NCI-H2227 treated with DMSO at 0.1 percent for 48 hours (cell line): ENCODE measurements at regions not wholly inside any gene's neighbourhood (a gene's known extent, or its start where the extent isn't known, plus 50 kb on each side); places are given as distances from the start of the nearest gene placed in this dataset.

ENCODE experiments used
- DNase-seq: peaks from one replicate; lab custom pipeline; 2025; lab: John Stamatoyannopoulos, UW

- no peak for DNase-seq
These were observed 1173.5 kb upstream of the NUDT12 start for GRCh38 chr5:104736073-104736472.

- no peak for DNase-seq
These were observed 1171.5 kb upstream of the NUDT12 start for GRCh38 chr5:104734046-104734445.

DNA sequence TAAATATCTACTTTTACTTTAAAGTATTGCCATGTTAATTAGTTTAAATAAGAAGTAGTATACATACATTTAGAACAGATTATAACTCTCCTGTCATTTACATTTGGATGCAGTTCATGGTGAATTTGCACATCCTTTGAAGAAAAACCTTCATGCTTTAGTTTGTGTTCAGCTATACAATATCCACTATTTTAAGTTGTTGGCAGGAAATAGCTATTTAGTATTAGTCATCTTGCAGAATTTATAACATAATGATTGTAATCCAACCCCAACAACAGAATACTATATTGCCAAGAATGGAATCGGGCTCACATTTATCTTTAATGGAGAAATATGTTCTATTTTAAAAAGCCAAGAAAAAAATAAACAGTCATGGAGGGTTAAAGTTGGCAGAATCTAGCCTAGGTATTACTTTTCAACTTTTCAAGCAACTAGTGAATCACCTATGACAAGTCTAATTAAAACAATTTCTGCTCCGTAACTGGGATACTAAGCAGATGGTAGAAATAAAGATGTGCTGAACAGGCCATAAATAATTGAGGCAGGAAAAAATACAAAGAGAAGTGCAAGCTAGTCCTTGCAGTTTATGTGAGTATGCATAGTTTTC lies 1170.6 kb upstream of the NUDT12 start:
- no peak for DNase-seq

GRCh38 chr5:104731331-104731730 lies 1168.7 kb upstream of the NUDT12 start:
- no peak for DNase-seq

DNA sequence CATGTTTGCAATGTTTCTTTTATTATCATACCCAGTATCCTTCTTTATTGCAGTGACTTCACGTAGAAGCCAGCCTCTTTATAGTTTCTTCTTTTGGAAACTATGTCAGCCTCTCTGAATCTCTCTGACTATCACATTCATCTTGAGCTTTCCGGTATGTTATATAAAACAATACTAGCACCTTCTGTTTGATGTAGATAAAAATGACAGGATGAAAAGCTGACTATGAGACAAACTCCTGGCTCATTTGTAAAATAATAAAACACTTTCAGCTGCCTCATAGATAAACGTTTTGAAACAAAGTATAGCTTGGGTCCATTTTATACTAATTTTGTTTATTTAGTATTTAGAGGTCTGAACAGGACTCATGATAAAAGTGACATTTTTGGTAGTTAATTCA lies 1145.4 kb upstream of the NUDT12 start:
- no peak for DNase-seq

DNA sequence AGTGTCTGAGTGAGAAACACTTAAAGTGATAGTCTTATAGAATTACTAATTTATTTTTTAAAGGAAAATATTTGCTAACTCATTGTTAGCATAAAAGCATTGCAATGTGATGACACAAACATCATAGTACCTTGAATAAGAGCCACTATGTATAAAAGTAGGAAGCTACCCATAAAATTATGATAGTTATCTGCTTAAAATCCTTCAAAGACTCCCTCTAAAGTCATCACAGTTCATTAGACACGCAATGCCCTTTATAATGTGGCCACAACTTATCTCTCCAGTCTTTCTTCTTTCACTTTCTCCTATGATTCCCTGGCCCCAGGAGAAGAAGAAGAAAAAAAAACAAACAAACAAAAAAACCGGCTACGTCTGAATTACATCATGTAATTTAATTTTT lies 1144.0 kb upstream of the NUDT12 start:
- no peak for DNase-seq

DNA sequence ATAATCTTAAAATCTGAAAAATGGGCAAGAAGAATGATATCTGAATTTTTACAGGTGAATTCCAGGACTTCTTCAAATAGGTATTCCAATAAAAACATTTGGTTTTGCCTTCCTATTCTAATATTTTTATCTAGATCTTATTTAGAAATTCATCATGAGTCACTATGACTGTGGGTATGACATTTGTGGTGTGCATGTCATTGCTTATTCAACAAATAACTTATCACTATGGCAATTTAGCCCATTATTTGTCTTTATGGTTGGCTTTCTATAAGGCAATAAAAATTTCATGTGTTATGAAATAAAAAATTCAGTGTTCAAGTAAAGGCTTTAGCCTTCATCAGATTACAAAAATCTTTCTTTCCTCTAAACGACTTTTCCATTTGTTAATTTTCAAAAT lies 1139.6 kb upstream of the NUDT12 start:
- DNase-seq = no peak

GRCh38 chr5:104699438-104699837 lies 1136.8 kb upstream of the NUDT12 start:
- DNase-seq = no peak

DNA sequence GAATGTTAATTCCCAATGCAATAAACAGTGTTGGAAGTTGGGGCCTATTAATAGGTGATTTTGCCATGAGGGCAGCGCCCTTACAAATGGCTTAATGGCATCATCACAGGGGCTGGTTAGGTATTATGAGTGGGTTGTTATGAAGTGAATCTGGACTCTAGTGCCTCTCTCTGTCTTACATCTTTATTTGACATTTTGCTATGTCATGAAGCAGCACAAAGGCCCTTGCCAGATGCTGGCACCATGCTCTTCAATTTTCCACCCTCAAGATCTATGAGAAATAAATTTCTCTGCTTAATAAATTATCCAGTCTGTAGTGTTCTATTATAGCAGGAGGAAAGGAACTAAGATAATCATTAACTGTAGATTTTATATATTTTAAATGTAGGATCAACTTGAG lies 1098.7 kb upstream of the NUDT12 start:
- no peak for DNase-seq

- DNase-seq = no peak
These were observed 1096.9 kb upstream of the NUDT12 start for GRCh38 chr5:104659497-104659896.

DNA sequence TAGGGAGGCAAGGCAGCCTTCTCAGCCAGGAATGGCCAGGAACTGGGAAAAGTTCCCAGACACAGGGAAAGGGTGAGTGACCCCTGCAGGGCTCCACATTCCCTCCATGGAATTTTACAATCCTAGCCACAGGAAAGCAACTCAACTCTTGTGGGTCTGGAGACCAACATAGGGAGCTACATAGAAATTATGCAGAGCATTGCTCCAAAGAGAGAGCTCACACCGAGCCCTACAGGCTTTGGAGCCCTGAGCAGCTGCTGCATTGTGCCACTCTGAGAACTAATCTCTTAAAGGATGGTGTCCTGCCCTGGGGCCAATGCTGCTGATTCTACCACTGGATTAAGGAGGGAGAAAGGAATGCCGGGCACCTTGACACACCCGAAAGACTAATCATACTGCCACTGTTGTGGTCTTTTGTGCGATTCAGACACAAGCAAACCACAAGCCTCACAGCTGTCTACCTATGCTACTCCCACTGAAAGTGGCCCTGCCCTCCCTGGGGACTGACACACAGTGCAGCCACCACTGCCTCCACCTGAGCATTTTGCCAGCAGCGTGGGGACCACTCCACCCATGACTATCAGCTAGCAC lies 1089.8 kb upstream of the NUDT12 start:
- no peak for DNase-seq

DNA sequence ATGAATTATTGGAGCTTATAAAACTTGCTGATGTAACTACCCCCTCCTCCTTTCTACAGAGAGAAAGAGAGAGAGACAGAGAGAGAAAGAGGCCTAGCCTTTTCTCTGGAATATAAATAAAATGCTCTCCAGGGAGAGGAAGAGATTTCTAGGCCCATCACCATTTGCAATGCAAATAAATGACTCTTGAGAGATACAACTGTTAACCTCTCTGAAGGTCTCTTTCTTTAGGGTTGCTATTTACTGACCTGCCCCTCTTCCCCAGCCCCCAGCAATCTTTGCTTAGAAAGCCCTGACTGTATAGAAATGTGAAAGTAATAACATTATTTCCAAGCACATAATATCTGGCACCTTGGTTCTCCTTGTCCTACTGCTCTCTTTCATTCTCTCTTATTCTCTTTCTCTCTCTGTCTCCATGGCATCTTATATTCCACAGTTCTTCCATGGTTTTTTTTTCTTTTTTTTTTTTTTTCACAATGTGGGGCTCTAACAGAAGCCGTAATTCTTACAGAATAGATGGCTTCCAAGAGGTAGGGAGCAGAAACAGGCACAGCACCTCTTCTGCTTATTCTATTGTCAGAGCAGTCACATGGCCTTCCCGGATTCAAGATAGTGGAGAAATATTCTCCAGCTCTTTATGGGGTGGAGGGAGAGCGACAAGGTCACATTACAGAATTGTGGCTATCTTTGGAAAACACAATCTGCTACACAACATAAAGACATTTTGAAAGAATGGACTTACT lies 1087.9 kb upstream of the NUDT12 start:
- no peak for DNase-seq

DNA sequence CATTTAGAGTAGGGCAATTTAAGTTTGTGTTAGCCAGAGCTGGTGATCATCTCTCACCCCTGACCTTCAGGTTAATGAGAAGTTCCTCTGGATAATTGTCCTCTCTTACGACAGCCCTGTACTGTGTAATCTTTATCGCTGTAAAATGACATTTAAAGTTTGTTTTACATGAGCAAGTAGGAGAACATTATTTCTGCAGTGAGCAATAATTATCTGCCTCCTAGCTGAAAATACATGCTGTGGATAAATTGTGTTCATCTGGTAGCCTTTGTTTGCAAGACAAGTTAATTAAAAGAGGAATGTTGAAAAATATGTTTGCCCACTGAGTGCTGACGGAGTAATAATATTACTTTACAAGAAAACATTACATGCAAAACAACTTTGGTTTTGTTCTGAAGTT lies 1083.8 kb upstream of the NUDT12 start:
- DNase-seq = no peak

DNA sequence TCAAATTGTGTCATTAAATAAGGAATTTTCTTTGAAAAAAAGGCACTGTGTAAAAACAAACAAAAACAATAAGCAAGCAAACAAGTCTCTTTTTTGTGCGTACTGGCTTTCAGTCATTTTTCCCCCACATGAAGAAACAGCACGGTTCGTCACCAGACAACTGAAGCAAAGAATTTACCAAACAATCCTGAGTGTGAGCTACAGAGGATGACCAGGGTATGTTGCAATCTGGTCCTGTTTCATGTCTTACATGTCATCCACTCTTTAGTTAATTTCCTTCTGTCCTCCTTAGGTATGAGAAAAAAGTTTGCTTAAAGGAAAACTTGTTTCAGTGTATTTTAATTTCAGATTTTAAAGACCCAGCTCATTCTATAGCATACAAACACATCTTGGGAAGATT lies 1080.7 kb upstream of the NUDT12 start:
- no peak for DNase-seq

DNA sequence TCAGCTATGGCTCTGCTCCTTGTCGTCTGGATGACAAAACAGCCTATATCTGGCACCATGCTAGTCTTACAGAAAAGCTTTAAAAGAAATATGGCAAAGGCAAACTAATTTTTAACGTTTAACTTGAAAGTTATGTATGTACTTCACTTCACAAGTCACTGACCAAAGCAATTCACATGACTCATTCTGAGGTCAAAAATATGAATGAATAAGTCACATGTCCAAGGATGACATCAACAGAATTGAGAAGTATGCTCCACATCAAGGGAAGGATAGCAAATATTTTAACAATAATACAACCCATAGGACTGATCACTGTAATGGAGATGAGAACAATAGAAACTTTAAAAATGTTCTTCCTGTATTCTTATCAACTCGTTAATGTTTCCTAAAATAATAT lies 1072.6 kb upstream of the NUDT12 start:
- DNase-seq = no peak

GRCh38 chr5:104628911-104629310 lies 1066.3 kb upstream of the NUDT12 start:
- DNase-seq = no peak

- DNase-seq = no peak
These were observed 1063.5 kb upstream of the NUDT12 start for GRCh38 chr5:104626122-104626521.

DNA sequence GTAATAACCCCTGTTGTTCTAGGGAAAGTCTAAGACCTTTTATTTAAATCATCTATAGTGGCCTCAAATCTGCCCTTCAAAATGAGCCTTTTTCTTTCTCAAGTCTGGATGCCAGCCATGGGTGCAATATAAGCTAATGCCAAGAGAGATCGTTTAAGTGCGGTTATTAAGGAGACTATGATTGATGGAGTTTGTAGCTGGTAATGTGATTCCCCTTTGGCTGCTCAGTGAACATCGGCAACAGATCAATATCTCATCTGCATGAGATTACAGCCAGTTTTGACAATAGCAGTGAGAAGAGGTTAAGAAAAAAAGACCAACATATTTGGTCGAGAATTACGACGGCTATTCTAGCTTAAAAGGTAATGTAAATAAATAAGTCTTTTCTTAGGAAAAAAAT lies 1049.4 kb upstream of the NUDT12 start:
- no peak for DNase-seq

GRCh38 chr5:104611135-104611767 lies 1048.7 kb upstream of the NUDT12 start:
- no peak for DNase-seq

DNA sequence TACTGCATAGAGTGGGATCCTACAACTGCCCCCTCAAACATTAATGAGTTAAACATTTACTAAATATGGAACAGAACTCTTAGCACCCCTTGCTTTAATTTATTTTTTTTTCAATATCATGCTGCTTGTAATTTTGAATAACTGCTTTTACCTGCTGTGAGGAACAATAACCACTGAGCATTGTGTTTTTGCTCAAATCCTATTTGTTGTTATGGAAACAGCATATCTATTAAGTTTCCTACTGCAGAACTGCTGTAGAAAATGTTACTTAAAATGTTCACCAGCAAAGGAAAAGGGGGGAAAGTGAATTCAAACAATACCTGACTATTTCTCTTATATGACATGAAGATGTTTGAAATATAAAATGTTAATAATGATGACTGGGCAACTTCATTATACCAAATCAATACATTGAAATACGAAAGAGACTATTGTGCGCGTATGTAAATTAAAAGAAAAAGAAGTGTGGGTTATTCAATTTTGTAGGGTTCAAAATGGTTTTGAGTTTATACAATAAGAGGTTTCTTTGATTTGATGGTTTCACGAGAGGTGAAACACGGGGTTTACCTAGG lies 1043.8 kb upstream of the NUDT12 start:
- no peak for DNase-seq

- DNase-seq = no peak
These were observed 1037.1 kb upstream of the NUDT12 start for GRCh38 chr5:104599726-104600125.

GRCh38 chr5:104598285-104598684 lies 1035.7 kb upstream of the NUDT12 start:
- DNase-seq = no peak

- no peak for DNase-seq
These were observed 1032.3 kb upstream of the NUDT12 start for GRCh38 chr5:104594850-104595249.
